ENCODE measurements at regions not wholly inside any gene's neighbourhood (a gene's known extent, or its start where the extent isn't known, plus 50 kb on each side); places are given as distances from the start of the nearest gene placed in this dataset.

DNA sequence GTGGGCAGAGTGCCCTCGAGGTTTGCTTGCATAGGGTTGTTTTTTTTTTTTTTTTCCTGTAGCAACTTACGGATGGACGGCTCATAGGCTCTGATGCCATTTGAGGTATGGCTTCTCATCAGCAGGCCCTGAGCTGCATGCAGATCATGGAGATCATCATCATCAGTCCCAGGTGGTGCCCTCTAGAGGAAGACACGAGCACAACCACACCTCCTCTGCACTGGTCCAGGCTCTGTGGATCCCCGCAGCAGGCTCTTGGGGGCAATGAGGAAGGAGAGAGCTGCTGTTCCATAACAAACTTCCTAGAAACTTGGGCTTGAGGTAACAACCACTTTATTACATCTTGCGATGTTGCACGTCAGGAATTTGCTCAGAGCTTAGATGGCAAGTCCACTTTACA, 132.7 kb upstream of the CXCL12 start:
- TF ChIP-seq CTCF (IDR thresholded peaks at IDR 0.05) (no peak), POLR2A (IDR thresholded peaks at IDR 0.05) (no peak)

Data from esophagus squamous epithelium (tissue), 4 donors.